ENCODE measurements at regions not wholly inside any gene's neighbourhood (a gene's known extent, or its start where the extent isn't known, plus 50 kb on each side); places are given as distances from the start of the nearest gene placed in this dataset.

DNA sequence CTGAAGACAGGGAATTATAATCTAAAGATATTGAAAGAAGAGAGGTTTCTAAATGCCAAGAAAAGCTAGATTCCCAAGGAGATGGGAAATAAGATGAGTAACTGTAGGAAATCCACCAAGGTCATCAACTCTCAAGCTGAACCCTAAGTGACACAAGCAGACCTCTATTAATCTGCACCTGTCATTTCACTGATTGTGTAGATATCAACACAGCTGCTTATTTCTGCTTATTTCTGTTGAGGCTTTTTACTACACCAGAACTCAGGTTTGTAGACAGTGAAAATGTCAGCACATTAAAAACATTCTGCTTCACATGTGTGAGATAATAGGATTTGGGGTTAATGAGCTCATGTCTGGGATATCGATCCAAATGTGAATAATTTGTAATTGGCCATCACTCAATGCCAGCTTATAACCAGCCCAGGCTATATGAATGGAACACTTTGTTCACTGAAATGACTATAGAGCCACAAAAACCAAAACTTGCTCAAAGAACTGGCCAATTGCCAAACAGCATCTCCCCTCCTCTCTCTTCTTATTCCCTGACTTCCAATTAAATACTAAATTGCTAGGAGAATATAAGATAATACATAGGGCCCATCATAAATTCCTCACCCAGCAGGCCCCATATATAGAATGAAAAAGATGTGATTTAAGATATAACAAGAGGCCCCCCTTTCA is 188.7 kb upstream of the ARID2 start:
- no peak for TF ChIP-seq POLR2A (IDR thresholded peaks at IDR 0.05)
- no peak for TF ChIP-seq CTCF (IDR thresholded peaks at IDR 0.05 in 4 of 5, conservative IDR thresholded peaks at IDR 0.05 in 1 of 5)
